A673 (cell line): ENCODE measurements at regions not wholly inside any gene's neighbourhood (a gene's known extent, or its start where the extent isn't known, plus 50 kb on each side); places are given as distances from the start of the nearest gene placed in this dataset.

ENCODE experiments used
- CTCF ChIP-seq: fragments of 300-800, 200-600 bp; sonication (generic); conservative IDR thresholded peaks from 2 replicates; pipeline ENCODE4 v1.5.1; 2017; ENCODE audit warnings: low read depth, mild to moderate bottlenecking, antibody characterized with exemption, low read length, moderate library complexity, mixed read lengths
- EZH2 ChIP-seq: fragments of 200-600 bp; sonication (generic); IDR thresholded peaks from 2 replicates; pipeline ENCODE4 v1.6.1; 2017; ENCODE audit warnings: borderline replicate concordance, low read depth, mild to moderate bottlenecking, mixed read lengths, antibody characterized with exemption, low read length; ENCODE audit not compliant: poor library complexity, severe bottlenecking

GRCh38 chr4:147327322-147327721, 153.6 kb upstream of the EDNRA start:
- no peak for TF ChIP-seq CTCF
- TF ChIP-seq EZH2: no peak
